ENCODE measurements at regions not wholly inside any gene's neighbourhood (a gene's known extent, or its start where the extent isn't known, plus 50 kb on each side); places are given as distances from the start of the nearest gene placed in this dataset.
"Not testable (repeated sequence)": the region's sequence is repeated elsewhere in the genome, so short reads cannot be mapped to it uniquely, and the experiment has no call there.

DNA sequence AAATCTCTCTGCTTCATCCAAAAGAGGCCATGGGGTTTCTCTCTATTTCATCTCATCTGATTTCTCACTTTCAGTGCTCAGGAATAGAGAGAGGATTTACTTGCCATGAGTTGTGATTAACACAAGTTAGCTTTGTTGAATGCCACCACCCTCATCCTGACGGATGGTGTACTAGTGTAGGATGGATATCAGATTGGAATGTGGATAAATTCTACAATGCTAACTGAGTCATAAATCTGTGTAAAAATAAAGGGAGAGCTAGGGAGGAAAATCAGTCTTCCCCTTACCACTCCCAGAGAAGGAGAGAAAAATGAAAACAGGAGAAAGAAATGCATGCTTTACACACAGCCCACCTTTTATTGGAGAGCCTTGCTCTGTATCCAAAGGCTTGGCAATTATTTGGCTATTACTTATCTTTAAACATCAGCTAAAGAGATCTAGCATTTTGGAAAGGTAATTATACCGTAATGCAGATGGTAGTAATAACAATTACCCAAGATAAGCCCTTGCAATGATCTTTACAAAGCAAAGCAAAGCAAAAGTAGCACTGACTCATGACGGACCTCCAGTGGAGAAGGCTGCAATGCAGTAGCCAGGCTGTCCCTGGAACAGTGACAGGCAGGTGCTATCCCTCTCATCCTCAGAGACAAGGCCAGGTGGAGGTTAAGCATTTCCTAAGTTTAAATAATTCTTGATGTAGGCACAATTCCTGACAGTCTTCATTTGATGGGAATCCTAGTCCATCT lies 306.3 kb upstream of the PPARGC1A start:
- DNase-seq = no peak

- no peak for DNase-seq
These were observed 302.3 kb upstream of the PPARGC1A start for GRCh38 chr4:24192018-24192641.

GRCh38 chr4:24190761-24191695 lies 301.2 kb upstream of the PPARGC1A start:
- DNase-seq = no peak

DNA sequence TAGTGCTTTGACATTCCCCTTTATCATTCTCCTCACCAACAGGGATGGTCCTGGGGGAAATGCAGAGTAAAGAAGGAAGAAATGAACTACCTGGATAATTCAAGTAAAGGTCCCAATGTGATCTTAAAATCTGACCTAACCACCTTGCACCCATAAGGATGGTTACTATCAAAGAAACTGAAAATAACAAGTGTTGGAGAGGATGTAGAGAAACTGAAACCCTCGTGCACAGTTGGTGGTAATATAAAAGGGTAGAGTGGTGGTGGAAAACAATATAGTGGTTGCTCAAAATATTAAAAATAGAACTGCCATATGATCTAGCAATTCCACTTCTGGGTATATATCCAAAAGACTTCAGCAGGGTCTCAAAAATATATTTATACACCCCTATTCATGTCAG lies 298.6 kb upstream of the PPARGC1A start:
- DNase-seq = no peak

GRCh38 chr4:24186466-24186865 lies 296.6 kb upstream of the PPARGC1A start:
- DNase-seq = no peak

DNA sequence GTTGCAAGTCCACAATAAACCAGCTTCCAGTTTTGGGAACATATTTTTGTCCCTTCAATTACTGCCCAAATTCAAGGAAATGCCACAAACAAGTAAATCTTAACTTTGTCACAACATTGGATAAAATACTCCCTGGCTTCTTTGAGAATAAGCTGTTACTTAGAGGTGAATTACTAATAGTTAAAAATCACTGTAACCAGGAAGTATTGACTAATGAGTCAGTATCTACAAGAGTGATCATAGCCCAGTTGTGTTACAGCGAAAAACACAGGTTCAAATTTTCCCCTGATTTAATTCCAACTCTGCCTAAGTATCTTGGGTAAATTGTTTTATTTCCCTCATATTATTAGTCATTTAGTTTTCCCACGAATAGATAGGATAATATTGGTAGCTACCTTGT lies 291.2 kb upstream of the PPARGC1A start:
- no peak for DNase-seq

- DNase-seq = no peak
These were observed 290.7 kb upstream of the PPARGC1A start for GRCh38 chr4:24180586-24180985.

- no peak for DNase-seq
These were observed 289.5 kb upstream of the PPARGC1A start for GRCh38 chr4:24179201-24179840.

- DNase-seq = not testable (repeated sequence)
These were observed 287.6 kb upstream of the PPARGC1A start for GRCh38 chr4:24177443-24177842.

DNA sequence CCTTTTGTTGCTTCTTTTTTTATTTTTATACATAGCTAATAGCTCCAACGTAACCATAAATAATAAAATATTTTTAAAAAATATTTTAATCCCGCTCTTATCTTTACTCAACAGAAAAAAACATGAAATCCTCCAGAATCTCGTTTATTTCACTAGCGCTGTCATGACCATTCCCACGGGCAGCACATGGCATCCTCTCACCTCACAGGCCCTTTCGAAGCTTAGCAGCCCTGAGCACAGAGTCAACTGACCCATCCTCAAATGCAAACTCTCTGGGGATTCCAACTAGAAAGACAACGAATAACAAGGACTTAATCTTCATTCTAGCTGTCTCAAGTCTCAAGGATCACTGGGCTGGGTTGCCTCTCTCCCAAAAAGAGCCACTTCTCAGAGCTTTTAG lies 285.9 kb upstream of the PPARGC1A start:
- DNase-seq = no peak

GRCh38 chr4:24174602-24175001 lies 284.8 kb upstream of the PPARGC1A start:
- no peak for DNase-seq

DNA sequence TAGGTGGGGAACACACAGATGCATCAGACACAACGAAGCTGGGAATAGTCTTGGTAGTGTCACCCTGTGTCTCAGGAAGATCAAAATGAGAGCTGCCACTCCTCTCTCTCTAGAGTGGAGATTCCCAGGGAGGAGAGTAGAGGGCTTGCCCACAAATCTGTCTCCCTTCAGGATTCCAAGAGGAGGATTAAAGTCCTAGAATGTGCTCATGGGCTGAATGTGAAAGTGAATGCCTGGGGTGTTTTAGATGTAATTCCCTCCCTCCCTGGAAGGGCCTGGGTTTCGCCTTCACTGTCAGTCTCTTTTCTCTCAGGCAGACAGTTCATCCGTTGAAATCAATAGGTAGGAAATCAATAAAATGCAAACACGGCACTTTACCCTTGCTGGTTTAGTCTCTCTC lies 282.6 kb upstream of the PPARGC1A start:
- DNase-seq = no peak

DNA sequence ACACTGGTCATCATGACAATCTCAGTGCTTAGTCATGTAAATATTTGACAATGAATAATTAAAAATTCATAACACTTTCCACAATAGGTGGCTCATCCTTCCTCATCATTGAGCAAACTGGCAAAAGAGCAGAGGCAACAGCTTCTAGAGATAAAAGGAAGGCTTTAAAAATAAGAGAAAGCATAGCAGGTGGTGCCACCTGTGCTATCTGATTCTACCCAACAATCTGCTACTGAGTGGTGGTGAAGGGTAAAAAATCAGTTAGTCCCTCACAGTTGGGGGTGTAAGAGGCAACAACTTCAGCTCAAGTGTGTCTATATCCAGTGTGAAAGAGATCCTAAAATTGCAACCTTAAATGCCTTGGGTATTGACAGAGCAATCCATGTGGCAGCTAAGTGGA lies 280.1 kb upstream of the PPARGC1A start:
- DNase-seq = no peak

DNA sequence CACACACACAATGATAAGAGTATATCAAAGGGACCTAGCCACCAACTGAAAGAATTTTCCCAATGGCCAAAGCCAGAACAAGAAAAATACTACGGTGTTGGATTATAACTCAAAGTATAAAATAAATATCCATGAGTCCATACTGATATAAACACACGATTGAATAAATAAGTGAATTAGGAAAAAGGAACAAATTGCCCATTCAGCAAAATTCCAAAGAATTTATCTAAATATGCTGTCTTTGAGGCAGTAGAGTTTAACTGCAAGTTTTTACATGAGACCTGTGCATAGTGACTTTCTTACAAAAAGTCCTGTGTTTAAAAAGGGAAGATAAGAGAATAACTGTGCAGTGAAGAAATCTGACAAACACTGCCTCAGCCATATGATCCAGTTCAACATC lies 278.8 kb upstream of the PPARGC1A start:
- no peak for DNase-seq

GRCh38 chr4:24166501-24166900 lies 276.7 kb upstream of the PPARGC1A start:
- DNase-seq = no peak

DNA sequence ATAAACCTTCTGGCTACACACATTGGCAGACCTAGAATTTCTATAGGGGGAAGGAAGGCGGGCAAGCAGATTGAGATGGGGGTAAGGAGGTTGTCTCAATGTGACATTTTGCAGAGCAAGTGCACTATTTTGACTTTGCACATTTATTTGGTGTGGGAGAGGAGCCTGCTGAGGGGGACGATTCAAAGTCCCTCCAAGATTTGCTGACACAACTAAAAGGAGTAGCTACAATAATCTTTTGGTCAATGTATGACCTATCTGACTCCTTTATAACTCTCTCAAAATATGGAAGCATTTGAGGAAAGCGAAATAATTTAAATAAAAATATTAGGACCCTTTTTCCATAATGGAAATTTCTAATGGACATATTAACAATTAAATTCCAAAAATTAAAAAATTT lies 274.9 kb upstream of the PPARGC1A start:
- DNase-seq = no peak

DNA sequence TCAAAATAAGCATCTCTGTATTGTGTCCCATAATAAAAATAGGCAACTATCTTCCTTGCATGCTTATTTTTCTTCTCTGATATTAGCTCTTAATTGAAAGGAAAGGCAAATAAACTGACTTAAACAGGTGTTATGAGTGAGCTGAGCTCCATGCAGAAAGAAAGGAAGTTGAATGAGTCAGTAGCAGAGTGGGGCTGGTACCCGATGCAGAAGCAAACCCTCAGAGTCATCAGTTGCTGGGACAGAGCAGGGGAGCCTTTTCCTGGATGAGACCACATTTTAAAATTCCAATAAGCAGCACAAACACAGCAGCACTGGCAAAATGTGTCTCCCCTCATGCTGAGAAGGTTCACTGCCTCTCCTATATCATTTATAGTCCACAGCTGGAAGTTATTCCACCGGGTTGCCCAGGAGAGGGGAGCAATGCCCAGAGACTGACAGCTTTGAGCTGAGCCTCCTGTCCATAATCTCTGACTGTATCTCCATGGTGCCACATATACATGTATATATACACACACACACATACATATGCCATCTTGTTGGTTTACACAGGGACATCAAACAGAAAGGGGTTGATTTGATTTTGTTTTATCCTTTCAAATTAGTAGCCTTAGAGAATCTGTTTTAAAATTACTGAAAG lies 274.3 kb upstream of the PPARGC1A start:
- no peak for DNase-seq

DNA sequence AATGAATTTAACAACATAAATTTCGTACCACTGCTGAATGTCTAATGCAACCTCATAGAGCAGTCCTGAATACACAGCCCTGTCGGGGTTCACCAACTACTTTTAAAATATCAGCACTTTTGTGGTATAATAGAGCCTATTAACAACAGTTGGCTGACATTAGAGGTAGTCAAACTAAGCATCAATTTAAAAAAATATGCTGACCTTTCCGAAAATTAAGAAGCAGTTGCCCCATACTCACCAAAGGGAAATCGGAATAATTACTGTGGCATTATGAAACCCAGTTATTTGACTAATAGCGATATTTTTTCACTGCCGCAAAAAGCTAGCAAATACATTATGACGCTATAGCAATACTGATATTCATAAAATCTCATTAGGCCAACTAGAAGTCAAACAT lies 273.5 kb upstream of the PPARGC1A start:
- no peak for DNase-seq

DNA sequence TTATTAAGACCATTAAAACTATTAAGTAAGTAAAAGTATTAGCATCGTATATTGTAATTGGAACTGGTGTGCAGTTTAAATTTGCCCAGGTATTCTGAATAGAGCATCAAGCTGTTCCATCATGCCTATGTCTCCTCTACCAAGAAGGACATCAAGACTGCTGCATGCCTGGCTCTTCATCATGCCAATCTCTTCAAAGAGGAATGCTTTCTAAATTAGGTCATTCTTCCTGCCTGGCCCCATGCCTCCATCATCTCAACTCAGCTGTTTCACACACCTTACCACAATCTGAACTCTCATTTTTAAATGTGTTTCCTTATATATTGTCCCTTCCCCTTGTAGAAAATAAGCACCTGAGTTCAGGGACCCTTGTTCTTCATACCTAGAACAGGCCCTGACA lies 270.5 kb upstream of the PPARGC1A start:
- no peak for DNase-seq

GRCh38 chr4:24158031-24158430 lies 268.2 kb upstream of the PPARGC1A start:
- DNase-seq = no peak

DNA sequence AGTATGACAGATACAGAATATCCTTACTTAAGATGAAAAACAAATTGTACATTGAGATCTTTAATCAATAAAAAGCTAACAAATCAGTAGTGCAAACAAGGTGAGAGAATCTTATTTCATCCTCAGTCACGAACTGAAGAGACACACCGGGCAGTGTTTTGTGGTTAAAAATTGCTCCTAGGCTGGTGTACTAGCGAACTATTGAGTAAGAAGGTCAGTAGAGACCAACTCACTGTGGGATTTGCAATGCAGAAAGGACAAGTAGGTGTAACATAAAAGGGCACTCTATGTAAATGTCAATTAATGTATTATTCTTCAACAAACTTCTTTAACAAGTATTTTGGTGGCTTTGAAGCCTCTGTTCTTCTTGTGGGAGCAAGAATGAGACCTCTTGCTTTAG lies 260.2 kb upstream of the PPARGC1A start:
- no peak for DNase-seq

- DNase-seq = no peak
These were observed 256.3 kb upstream of the PPARGC1A start for GRCh38 chr4:24146127-24146526.

- DNase-seq = no peak
These were observed 255.7 kb upstream of the PPARGC1A start for GRCh38 chr4:24145591-24145990.

Data from NCI-H1694 (cell line).